Epithelial cell of esophagus (primary cell): ENCODE measurements at regions not wholly inside any gene's neighbourhood (a gene's known extent, or its start where the extent isn't known, plus 50 kb on each side); places are given as distances from the start of the nearest gene placed in this dataset.

Experiments used
- DNase-seq: peaks from one replicate; pipeline ENCODE4 v3.0.0; 2010; ENCODE audit warnings: low read depth
- H3K4me3 ChIP-seq: 2 replicates; pipeline ENCODE4 v1.5.1; 2011; ENCODE audit warnings: mild to moderate bottlenecking, low read length, control low read depth
- TF ChIP-seq, protein P1 (sequence below): IDR thresholded peaks from 2 replicates; pipeline ENCODE4 v1.5.1; 2011; ENCODE audit warnings: low read depth, mild to moderate bottlenecking, low read length, control low read depth, inconsistent platforms; ENCODE audit not compliant: insufficient read depth; ENCODE audit errors: missing control alignments

- DNase-seq = no peak
- TF ChIP-seq, protein P1, sequence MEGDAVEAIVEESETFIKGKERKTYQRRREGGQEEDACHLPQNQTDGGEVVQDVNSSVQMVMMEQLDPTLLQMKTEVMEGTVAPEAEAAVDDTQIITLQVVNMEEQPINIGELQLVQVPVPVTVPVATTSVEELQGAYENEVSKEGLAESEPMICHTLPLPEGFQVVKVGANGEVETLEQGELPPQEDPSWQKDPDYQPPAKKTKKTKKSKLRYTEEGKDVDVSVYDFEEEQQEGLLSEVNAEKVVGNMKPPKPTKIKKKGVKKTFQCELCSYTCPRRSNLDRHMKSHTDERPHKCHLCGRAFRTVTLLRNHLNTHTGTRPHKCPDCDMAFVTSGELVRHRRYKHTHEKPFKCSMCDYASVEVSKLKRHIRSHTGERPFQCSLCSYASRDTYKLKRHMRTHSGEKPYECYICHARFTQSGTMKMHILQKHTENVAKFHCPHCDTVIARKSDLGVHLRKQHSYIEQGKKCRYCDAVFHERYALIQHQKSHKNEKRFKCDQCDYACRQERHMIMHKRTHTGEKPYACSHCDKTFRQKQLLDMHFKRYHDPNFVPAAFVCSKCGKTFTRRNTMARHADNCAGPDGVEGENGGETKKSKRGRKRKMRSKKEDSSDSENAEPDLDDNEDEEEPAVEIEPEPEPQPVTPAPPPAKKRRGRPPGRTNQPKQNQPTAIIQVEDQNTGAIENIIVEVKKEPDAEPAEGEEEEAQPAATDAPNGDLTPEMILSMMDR = no peak
- H3K4me3 ChIP-seq = no peak overlapping the region
Measured at GRCh38 chr18:45361125-45361851, 254.0 kb upstream of the SLC14A2 start.

GRCh38 chr18:45363196-45363595 lies 252.1 kb upstream of the SLC14A2 start:
- no peak for DNase-seq
- TF ChIP-seq, protein P1 = no peak
- H3K4me3 ChIP-seq = no peak overlapping the region

DNA sequence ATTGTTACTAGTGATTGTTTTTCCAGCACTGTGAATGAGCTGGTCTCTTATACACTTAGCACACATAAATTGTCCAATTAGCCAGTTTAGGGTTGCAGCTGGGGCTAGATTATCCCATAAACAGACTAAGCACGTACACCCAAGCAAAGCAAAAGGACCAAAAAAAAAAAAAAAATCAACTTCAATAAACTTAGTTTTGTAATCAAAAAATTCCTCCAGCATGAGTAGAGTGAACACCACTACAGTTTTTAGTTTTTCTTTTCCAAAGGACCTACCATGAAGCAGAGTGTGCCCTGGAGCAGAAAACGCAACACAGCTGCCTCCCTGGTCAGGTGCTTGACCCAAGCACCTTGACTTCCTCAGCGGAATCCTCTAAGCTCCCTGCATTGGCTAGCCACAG lies 249.4 kb upstream of the SLC14A2 start:
- TF ChIP-seq, protein P1 = no peak
- H3K4me3 ChIP-seq = no peak overlapping the region
- DNase-seq = no peak

DNA sequence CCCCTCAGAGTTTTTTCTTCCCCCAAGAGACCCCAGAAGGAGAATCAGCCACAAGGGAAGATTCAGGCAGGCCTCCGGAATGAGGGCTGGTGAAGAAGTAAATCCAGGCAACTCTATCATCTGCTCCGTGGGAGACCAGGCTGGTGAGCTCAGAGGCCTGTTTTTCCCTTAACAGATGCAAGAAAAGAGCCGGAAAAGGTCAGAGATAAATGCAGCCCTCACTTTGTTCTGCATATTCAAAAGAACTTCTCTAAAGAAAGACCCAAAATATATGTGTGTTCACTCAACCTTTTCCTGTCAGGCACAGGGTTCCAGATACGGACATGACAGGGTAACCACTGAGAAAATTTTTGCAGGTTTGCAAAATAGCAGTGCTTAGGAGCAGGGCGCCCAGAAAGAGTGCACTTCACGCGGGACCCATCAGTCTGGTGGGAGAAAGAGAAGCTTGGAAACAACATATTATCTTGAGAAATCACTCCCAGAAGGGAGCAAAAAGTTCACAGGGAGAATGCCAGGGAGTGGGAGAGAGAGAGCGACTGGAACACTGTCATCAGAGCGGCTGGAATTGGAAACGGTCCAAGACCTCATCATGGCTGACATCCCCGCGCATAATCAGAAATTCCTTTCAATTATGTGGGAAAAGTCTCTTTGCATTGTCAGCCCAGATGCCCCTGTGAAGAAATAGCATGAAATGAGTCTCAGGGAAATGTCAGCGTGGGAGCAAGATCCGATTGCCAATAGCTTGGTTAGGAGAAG lies 244.8 kb upstream of the SLC14A2 start:
- DNase-seq = no peak
- TF ChIP-seq, protein P1 = no peak
- no peak overlapping the region for H3K4me3 ChIP-seq

- TF ChIP-seq, protein P1 = no peak
- DNase-seq = no peak
- no peak overlapping the region for H3K4me3 ChIP-seq
Measured at GRCh38 chr18:45373286-45373880, 241.9 kb upstream of the SLC14A2 start.

DNA sequence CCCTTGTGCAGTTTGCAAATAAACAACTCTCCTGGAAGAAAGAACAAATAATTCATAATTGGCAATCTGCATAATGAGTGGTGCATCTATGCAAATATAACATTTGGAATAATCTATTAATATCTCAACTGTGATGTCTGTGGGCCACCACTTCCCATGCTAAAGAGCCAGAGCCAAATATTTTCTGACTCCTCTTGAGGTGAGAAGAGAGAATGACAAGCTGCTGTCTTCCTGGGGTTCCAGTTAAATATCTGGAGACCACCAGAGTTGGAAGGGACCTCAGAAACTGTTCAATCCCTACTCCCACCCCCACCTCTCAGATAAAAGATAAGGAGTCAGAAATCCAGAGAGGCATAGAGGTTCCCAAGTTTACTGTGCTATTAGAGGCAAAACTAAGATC lies 241.0 kb upstream of the SLC14A2 start:
- TF ChIP-seq, protein P1 = no peak
- no peak for DNase-seq

More for the DNA sequence above, 241.0 kb upstream of the SLC14A2 start:
- no peak overlapping the region for H3K4me3 ChIP-seq
